WTC11 (cell line): ENCODE measurements at regions not wholly inside any gene's neighbourhood (a gene's known extent, or its start where the extent isn't known, plus 50 kb on each side); places are given as distances from the start of the nearest gene placed in this dataset.

Source experiments
- ATAC-seq: fragments of 200-7000 bp; cut with Tn5 transposase; 2 replicates; pipeline ENCODE4 v1.10.0; 2021; ENCODE audit warnings: mild to moderate bottlenecking, moderate library complexity
- CTCF ChIA-PET: fragments of 300-600 bp; sonication (Branson Sonifier 250); formaldehyde crosslinking; loops from one replicate; lab custom pipeline; 2021; ENCODE audit warnings: antibody characterized with exemption; lab: Charles Lee
- POLR2A ChIA-PET: fragments of 350-600 bp; sonication (Branson Sonifier 250); formaldehyde crosslinking; loops from one replicate; lab custom pipeline; 2021; ENCODE audit warnings: antibody characterized with exemption; lab: Charles Lee
- DNase-seq: peaks from one replicate; pipeline ENCODE4 v3.0.0; 2021; ENCODE audit warnings: low spot score
- H3K27ac Mint-ChIP-seq: 2 replicates; pipeline ENCODE4 v1.8.0; 2021; ENCODE audit warnings: mixed read lengths
- H3K27me3 Mint-ChIP-seq: 2 replicates; pipeline ENCODE4 v1.8.0; 2021; ENCODE audit warnings: low read depth, mild to moderate bottlenecking, moderate library complexity, mixed read lengths
- H3K36me3 Mint-ChIP-seq: 2 replicates; pipeline ENCODE4 v1.8.0; 2021; ENCODE audit warnings: mixed read lengths
- H3K4me1 Mint-ChIP-seq: 2 replicates; pipeline ENCODE4 v1.8.0; 2022; ENCODE audit warnings: mixed read lengths
- H3K4me3 Mint-ChIP-seq: 2 replicates; pipeline ENCODE4 v1.8.0; 2021; ENCODE audit warnings: mild to moderate bottlenecking, moderate library complexity, mixed read lengths
- H3K9me3 Mint-ChIP-seq: 2 replicates; pipeline ENCODE4 v1.8.0; 2021; ENCODE audit warnings: mixed read lengths
- CBFB ChIP-seq: sonication (generic); formaldehyde crosslinking; IDR thresholded peaks from 2 replicates; pipeline ENCODE4 v1.8.1; 2022; ENCODE audit warnings: mild to moderate bottlenecking, low read depth, missing genetic modification reagents
- ESRRA ChIP-seq: sonication (generic); formaldehyde crosslinking; IDR thresholded peaks from 2 replicates; pipeline ENCODE4 v1.8.1; 2022; ENCODE audit warnings: mild to moderate bottlenecking, missing genetic modification reagents, borderline replicate concordance
- GRHL2 ChIP-seq: fragments of 250-450 bp; sonication (Bioruptor Pico); IDR thresholded peaks from 2 replicates; pipeline ENCODE4 v1.8.0; 2022; ENCODE audit warnings: mild to moderate bottlenecking, moderate library complexity; ENCODE audit not compliant: insufficient replicate concordance, severe bottlenecking
- HMGA2 ChIP-seq: fragments of 250-450 bp; sonication (Bioruptor Pico); IDR thresholded peaks from 2 replicates; pipeline ENCODE4 v1.4.0; 2021; ENCODE audit warnings: mild to moderate bottlenecking, moderate library complexity
- KAT7 ChIP-seq: sonication (generic); formaldehyde crosslinking; IDR thresholded peaks from 2 replicates; pipeline ENCODE4 v1.8.1; 2023; ENCODE audit warnings: missing genetic modification reagents, mild to moderate bottlenecking, borderline replicate concordance
- MLX ChIP-seq: sonication (generic); formaldehyde crosslinking; IDR thresholded peaks from 2 replicates; pipeline ENCODE4 v1.8.1; 2023; ENCODE audit warnings: mild to moderate bottlenecking, missing genetic modification reagents, moderate library complexity
- NFATC4 ChIP-seq: fragments of 250-450 bp; sonication (Bioruptor Pico); IDR thresholded peaks from 2 replicates; pipeline ENCODE4 v1.9.0; 2021; ENCODE audit warnings: mild to moderate bottlenecking
- RELA ChIP-seq: sonication (generic); formaldehyde crosslinking; IDR thresholded peaks from 2 replicates; pipeline ENCODE4 v1.8.1; 2022; ENCODE audit warnings: missing genetic modification reagents, mild to moderate bottlenecking, borderline replicate concordance
- SMAD3 ChIP-seq: sonication (generic); formaldehyde crosslinking; IDR thresholded peaks from 2 replicates; pipeline ENCODE4 v1.8.0; 2022; ENCODE audit warnings: missing genetic modification reagents, mild to moderate bottlenecking, borderline replicate concordance
- USF1 ChIP-seq: sonication (generic); formaldehyde crosslinking; IDR thresholded peaks from 2 replicates; pipeline ENCODE4 v1.8.0; 2022; ENCODE audit warnings: mild to moderate bottlenecking, missing genetic modification reagents
- ZBTB21 ChIP-seq: sonication (generic); formaldehyde crosslinking; IDR thresholded peaks from 2 replicates; pipeline ENCODE4 v1.8.1; 2023; ENCODE audit warnings: mild to moderate bottlenecking, missing genetic modification reagents, borderline replicate concordance
- ZNF219 ChIP-seq: sonication (generic); formaldehyde crosslinking; IDR thresholded peaks from 2 replicates; pipeline ENCODE4 v1.8.0; 2023; ENCODE audit warnings: missing genetic modification reagents, mild to moderate bottlenecking, borderline replicate concordance
- ZNF396 ChIP-seq: fragments of 250-450 bp; sonication (Bioruptor Pico); IDR thresholded peaks from 2 replicates; pipeline ENCODE4 v1.8.0; 2021; ENCODE audit warnings: mild to moderate bottlenecking, moderate library complexity, borderline replicate concordance
- ZNF512 ChIP-seq: sonication (generic); formaldehyde crosslinking; IDR thresholded peaks from 2 replicates; pipeline ENCODE4 v1.8.1; 2022; ENCODE audit warnings: missing genetic modification reagents, borderline replicate concordance
- TF ChIP-seq, protein P1 (sequence below): fragments of 250-450 bp; sonication (Bioruptor Pico); IDR thresholded peaks from 2 replicates; pipeline ENCODE4 v1.9.0; 2021; ENCODE audit warnings: mild to moderate bottlenecking
- TF ChIP-seq, protein P2 (sequence below): sonication (generic); formaldehyde crosslinking; IDR thresholded peaks from 2 replicates; pipeline ENCODE4 v1.8.1; 2023; ENCODE audit warnings: mild to moderate bottlenecking, missing genetic modification reagents, moderate library complexity
- TF ChIP-seq, protein P3 (sequence below): sonication (generic); formaldehyde crosslinking; conservative IDR thresholded peaks from 2 replicates; pipeline ENCODE4 v1.8.1; 2022; ENCODE audit warnings: mild to moderate bottlenecking, missing genetic modification reagents
- TF ChIP-seq, protein P4 (sequence below): sonication (generic); formaldehyde crosslinking; IDR thresholded peaks from 2 replicates; pipeline ENCODE4 v1.8.0; 2023; ENCODE audit warnings: mild to moderate bottlenecking, missing genetic modification reagents

- H3K9me3 Mint-ChIP-seq, result no peaks in the 10 kb centered on the region
- no peaks in the 10 kb centered on the region for H3K27me3 Mint-ChIP-seq
- H3K4me3 Mint-ChIP-seq, result no peak overlapping the region
- H3K27ac Mint-ChIP-seq, result no peak overlapping the region
- H3K36me3 Mint-ChIP-seq, result no peaks in the 10 kb centered on the region
- POLR2A ChIA-PET, result no interaction called here
- DNase-seq (no peak), ATAC-seq (no peak)
- H3K4me1 Mint-ChIP-seq, result no peaks in the 10 kb centered on the region
- CTCF ChIA-PET, result no interaction called here
- no peak for TF ChIP-seq ZBTB21
Observed at GRCh38 chr12:86735072-86735471, 478.9 kb upstream of the MGAT4C start.

GRCh38 chr12:86730233-86730632 lies 474.0 kb upstream of the MGAT4C start:
- no peaks in the 10 kb centered on the region for H3K36me3 Mint-ChIP-seq
- no peaks in the 10 kb centered on the region for H3K4me1 Mint-ChIP-seq
- H3K4me3 Mint-ChIP-seq, result no peak overlapping the region
- no peak for TF ChIP-seq RELA (CRISPR knock-in tag)
- TF ChIP-seq MLX (CRISPR knock-in tag), result no peak
- TF ChIP-seq, protein P1, sequence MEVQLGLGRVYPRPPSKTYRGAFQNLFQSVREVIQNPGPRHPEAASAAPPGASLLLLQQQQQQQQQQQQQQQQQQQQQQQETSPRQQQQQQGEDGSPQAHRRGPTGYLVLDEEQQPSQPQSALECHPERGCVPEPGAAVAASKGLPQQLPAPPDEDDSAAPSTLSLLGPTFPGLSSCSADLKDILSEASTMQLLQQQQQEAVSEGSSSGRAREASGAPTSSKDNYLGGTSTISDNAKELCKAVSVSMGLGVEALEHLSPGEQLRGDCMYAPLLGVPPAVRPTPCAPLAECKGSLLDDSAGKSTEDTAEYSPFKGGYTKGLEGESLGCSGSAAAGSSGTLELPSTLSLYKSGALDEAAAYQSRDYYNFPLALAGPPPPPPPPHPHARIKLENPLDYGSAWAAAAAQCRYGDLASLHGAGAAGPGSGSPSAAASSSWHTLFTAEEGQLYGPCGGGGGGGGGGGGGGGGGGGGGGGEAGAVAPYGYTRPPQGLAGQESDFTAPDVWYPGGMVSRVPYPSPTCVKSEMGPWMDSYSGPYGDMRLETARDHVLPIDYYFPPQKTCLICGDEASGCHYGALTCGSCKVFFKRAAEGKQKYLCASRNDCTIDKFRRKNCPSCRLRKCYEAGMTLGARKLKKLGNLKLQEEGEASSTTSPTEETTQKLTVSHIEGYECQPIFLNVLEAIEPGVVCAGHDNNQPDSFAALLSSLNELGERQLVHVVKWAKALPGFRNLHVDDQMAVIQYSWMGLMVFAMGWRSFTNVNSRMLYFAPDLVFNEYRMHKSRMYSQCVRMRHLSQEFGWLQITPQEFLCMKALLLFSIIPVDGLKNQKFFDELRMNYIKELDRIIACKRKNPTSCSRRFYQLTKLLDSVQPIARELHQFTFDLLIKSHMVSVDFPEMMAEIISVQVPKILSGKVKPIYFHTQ, result no peak
- TF ChIP-seq ZNF396 (CRISPR knock-in tag), result no peak
- TF ChIP-seq GRHL2 (CRISPR knock-in tag), result no peak
- TF ChIP-seq ZNF512 (CRISPR knock-in tag), result no peak
- no peak for TF ChIP-seq USF1 (CRISPR knock-in tag)
- TF ChIP-seq SMAD3 (CRISPR knock-in tag), result no peak
- TF ChIP-seq CBFB (CRISPR knock-in tag), result no peak
- no peak for TF ChIP-seq ESRRA (CRISPR knock-in tag)
- no peak for TF ChIP-seq HMGA2 (CRISPR knock-in tag)
- no peak for TF ChIP-seq ZNF219 (CRISPR knock-in tag)
- TF ChIP-seq, protein P2, sequence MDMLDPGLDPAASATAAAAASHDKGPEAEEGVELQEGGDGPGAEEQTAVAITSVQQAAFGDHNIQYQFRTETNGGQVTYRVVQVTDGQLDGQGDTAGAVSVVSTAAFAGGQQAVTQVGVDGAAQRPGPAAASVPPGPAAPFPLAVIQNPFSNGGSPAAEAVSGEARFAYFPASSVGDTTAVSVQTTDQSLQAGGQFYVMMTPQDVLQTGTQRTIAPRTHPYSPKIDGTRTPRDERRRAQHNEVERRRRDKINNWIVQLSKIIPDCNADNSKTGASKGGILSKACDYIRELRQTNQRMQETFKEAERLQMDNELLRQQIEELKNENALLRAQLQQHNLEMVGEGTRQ (CRISPR knock-in tag), result no peak
- no peak for TF ChIP-seq KAT7 (CRISPR knock-in tag)
- TF ChIP-seq, protein P3, sequence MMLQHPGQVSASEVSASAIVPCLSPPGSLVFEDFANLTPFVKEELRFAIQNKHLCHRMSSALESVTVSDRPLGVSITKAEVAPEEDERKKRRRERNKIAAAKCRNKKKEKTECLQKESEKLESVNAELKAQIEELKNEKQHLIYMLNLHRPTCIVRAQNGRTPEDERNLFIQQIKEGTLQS, result no peak
- TF ChIP-seq NFATC4 (CRISPR knock-in tag), result no peak
- TF ChIP-seq, protein P4, sequence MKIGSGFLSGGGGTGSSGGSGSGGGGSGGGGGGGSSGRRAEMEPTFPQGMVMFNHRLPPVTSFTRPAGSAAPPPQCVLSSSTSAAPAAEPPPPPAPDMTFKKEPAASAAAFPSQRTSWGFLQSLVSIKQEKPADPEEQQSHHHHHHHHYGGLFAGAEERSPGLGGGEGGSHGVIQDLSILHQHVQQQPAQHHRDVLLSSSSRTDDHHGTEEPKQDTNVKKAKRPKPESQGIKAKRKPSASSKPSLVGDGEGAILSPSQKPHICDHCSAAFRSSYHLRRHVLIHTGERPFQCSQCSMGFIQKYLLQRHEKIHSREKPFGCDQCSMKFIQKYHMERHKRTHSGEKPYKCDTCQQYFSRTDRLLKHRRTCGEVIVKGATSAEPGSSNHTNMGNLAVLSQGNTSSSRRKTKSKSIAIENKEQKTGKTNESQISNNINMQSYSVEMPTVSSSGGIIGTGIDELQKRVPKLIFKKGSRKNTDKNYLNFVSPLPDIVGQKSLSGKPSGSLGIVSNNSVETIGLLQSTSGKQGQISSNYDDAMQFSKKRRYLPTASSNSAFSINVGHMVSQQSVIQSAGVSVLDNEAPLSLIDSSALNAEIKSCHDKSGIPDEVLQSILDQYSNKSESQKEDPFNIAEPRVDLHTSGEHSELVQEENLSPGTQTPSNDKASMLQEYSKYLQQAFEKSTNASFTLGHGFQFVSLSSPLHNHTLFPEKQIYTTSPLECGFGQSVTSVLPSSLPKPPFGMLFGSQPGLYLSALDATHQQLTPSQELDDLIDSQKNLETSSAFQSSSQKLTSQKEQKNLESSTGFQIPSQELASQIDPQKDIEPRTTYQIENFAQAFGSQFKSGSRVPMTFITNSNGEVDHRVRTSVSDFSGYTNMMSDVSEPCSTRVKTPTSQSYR (CRISPR knock-in tag), result no peak
- POLR2A ChIA-PET, result no interaction called here
- DNase-seq (no peak), ATAC-seq (no peak)
- H3K27ac Mint-ChIP-seq, result no peak overlapping the region
- H3K27me3 Mint-ChIP-seq, result no peaks in the 10 kb centered on the region
- H3K9me3 Mint-ChIP-seq, result no peaks in the 10 kb centered on the region
- CTCF ChIA-PET, result no interaction called here
